Endothelial cell (in vitro differentiated cells): ENCODE measurements at regions not wholly inside any gene's neighbourhood (a gene's known extent, or its start where the extent isn't known, plus 50 kb on each side); places are given as distances from the start of the nearest gene placed in this dataset.

Experiments
- DNase-seq: peaks from one replicate; pipeline ENCODE4 v3.0.0; 2021; ENCODE audit warnings: low spot score
- H3K27ac Mint-ChIP-seq: one replicate; pipeline ENCODE4 v1.8.0; 2021; ENCODE audit warnings: mixed read lengths, inconsistent platforms; ENCODE audit not compliant: unreplicated experiment
- H3K27me3 Mint-ChIP-seq: one replicate; pipeline ENCODE4 v1.8.0; 2021; ENCODE audit warnings: mild to moderate bottlenecking, moderate library complexity, mixed read lengths, inconsistent platforms; ENCODE audit not compliant: unreplicated experiment
- H3K36me3 Mint-ChIP-seq: one replicate; pipeline ENCODE4 v1.8.0; 2021; ENCODE audit warnings: mild to moderate bottlenecking, low read depth, mixed read lengths, inconsistent platforms; ENCODE audit not compliant: unreplicated experiment
- H3K4me1 Mint-ChIP-seq: one replicate; pipeline ENCODE4 v1.8.0; 2021; ENCODE audit warnings: mild to moderate bottlenecking, mixed read lengths, inconsistent platforms; ENCODE audit not compliant: unreplicated experiment
- H3K4me3 Mint-ChIP-seq: one replicate; pipeline ENCODE4 v1.8.0; 2021; ENCODE audit warnings: mild to moderate bottlenecking, mixed read lengths, inconsistent platforms; ENCODE audit not compliant: unreplicated experiment
- H3K9me3 Mint-ChIP-seq: one replicate; pipeline ENCODE4 v1.8.0; 2021; ENCODE audit warnings: mixed read lengths, inconsistent platforms; ENCODE audit not compliant: unreplicated experiment
- CTCF ChIP-seq: fragments of 200-600 bp; sonication (generic); IDR thresholded peaks from one replicate; pipeline ENCODE4 v1.5.0; 2021; ENCODE audit warnings: antibody characterized with exemption; ENCODE audit not compliant: unreplicated experiment

- TF ChIP-seq CTCF: no peak
- Mint-ChIP-seq H3K27ac (no peak overlapping the region), H3K4me3 (no peak overlapping the region), H3K36me3 (no peaks in the 10 kb centered on the region), H3K4me1 (no peaks in the 10 kb centered on the region), H3K27me3 (no peaks in the 10 kb centered on the region), H3K9me3 (no peaks in the 10 kb centered on the region)
- no peak for DNase-seq
These were observed 665.1 kb upstream of the ZEB2 start for GRCh38 chr2:145184741-145185651.

DNA sequence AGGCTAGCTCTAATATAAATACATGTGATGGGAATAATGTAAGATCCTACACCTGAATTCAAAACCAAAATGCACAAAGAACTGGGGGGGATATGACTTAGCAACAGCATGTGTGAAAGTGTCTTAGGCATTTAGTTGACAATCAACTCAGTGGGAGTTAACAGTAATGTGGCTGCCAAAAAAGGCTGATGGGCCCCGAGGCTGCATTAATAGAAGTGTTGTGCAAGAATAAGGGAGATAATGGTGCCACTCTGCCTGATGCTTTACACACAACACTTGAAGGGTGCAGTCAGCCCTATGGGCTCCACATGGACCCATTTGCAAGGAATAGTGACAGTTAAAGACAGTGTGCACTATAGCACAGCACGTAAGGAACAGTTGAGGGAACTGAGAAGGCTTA is 649.4 kb upstream of the ZEB2 start:
- Mint-ChIP-seq H3K27ac (no peak overlapping the region), H3K4me1 (no peaks in the 10 kb centered on the region), H3K27me3 (no peaks in the 10 kb centered on the region), H3K4me3 (no peak overlapping the region), H3K36me3 (no peaks in the 10 kb centered on the region), H3K9me3 (no peaks in the 10 kb centered on the region)
- no peak for TF ChIP-seq CTCF
- no peak for DNase-seq

DNA sequence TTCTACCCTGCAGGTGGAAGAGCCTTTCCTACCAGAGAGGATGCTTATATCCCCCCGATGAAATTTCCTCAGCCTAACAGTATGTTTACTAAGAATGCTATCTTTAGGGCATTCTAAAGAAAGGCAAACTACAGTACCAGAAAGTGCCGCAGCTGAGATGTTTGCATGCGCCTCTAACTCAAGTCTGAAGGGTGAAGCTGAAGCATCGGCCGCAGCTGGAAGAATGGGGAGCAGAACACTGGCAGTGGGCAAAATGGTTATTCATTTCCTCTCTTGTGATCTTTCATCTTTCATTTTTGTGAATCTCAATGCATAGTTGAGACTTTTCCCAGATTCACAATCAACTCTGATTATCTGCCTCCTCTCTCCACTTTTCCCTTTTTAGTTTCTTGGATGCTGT is 648.2 kb upstream of the ZEB2 start:
- no peak overlapping the region for H3K27ac Mint-ChIP-seq
- TF ChIP-seq CTCF: no peak
- no peak for DNase-seq
- no peaks in the 10 kb centered on the region for H3K4me1 Mint-ChIP-seq
- H3K9me3 Mint-ChIP-seq: no peaks in the 10 kb centered on the region
- no peak overlapping the region for H3K4me3 Mint-ChIP-seq
- no peaks in the 10 kb centered on the region for H3K27me3 Mint-ChIP-seq
- no peaks in the 10 kb centered on the region for H3K36me3 Mint-ChIP-seq

DNA sequence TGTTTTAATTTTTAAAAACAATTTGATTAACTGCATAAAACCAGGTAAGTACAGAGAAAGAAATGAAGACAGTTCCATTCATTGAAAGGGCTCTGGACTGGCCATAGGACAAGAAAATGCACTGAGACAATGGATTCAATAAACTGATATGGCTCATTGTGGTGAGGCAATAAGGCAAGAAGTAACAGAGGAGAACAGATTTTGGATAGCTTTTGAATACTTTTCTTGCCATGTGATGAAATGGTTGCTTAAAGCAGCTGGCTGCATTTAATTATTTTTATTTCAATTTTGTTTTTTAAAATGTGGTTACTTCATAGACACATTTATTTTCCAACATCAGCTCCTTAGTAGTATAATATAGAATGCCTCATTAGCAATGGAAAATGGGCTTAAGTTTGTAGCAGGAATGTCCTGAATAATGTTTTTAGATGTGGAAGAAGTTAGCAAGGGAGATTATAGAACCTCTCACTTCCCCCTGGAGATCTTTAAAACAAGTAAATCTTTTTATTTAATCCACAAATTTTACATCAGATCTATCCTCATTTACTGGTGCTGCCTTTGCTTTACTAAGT is 646.9 kb upstream of the ZEB2 start:
- no peak overlapping the region for H3K4me3 Mint-ChIP-seq
- no peaks in the 10 kb centered on the region for H3K4me1 Mint-ChIP-seq
- no peaks in the 10 kb centered on the region for H3K9me3 Mint-ChIP-seq
- TF ChIP-seq CTCF: no peak
- H3K27ac Mint-ChIP-seq: no peak overlapping the region
- no peaks in the 10 kb centered on the region for H3K27me3 Mint-ChIP-seq
- DNase-seq: no peak
- H3K36me3 Mint-ChIP-seq: no peaks in the 10 kb centered on the region

- H3K36me3 Mint-ChIP-seq: no peaks in the 10 kb centered on the region
- TF ChIP-seq CTCF: no peak
- no peak for DNase-seq
- no peak overlapping the region for H3K4me3 Mint-ChIP-seq
- no peaks in the 10 kb centered on the region for H3K4me1 Mint-ChIP-seq
- H3K9me3 Mint-ChIP-seq: no peaks in the 10 kb centered on the region
- no peaks in the 10 kb centered on the region for H3K27me3 Mint-ChIP-seq
- no peak overlapping the region for H3K27ac Mint-ChIP-seq
These were observed 641.7 kb upstream of the ZEB2 start for GRCh38 chr2:145161656-145162055.
